ENCODE measurements at regions not wholly inside any gene's neighbourhood (a gene's known extent, or its start where the extent isn't known, plus 50 kb on each side); places are given as distances from the start of the nearest gene placed in this dataset.

GRCh38 chr22:42330170-42330569, 59.7 kb upstream of the TCF20 start:
- DNase-seq (ENCODE audit: low spot score), result no peak

GRCh38 chr22:42329504-42329903, 59.1 kb upstream of the TCF20 start:
- no peak for DNase-seq (ENCODE audit: low spot score)

GRCh38 chr22:42328784-42329145, 58.3 kb upstream of the TCF20 start:
- no peak for DNase-seq (ENCODE audit: low spot score)

GRCh38 chr22:42328130-42328783, 57.8 kb upstream of the TCF20 start:
- no peak for DNase-seq (ENCODE audit: low spot score)

GRCh38 chr22:42327462-42328129, 57.1 kb upstream of the TCF20 start:
- no peak for DNase-seq (ENCODE audit: low spot score)

- no peak for DNase-seq (ENCODE audit: low spot score)
Measured at GRCh38 chr22:42326801-42327200, 56.3 kb upstream of the TCF20 start.

- no peak for DNase-seq (ENCODE audit: low spot score)
Measured at GRCh38 chr22:42326301-42326700, 55.8 kb upstream of the TCF20 start.

GRCh38 chr22:42324990-42325710, 54.7 kb upstream of the TCF20 start:
- DNase-seq (ENCODE audit: low spot score), result peak; percentile 19

- DNase-seq (ENCODE audit: low spot score), result no peak
Measured at GRCh38 chr22:42324566-42324965, 54.1 kb upstream of the TCF20 start.

- no peak for DNase-seq (ENCODE audit: low spot score)
Measured at GRCh38 chr22:42323971-42324370, 53.5 kb upstream of the TCF20 start.

GRCh38 chr22:42322562-42322926, 52.1 kb upstream of the TCF20 start:
- DNase-seq (ENCODE audit: low spot score), result no peak

- DNase-seq (ENCODE audit: low spot score), result no peak
Measured at GRCh38 chr22:42321908-42322561, 51.6 kb upstream of the TCF20 start.

GRCh38 chr22:42320443-42321416, 50.3 kb upstream of the TCF20 start:
- no peak for DNase-seq (ENCODE audit: low spot score)

All from CD4-positive, alpha-beta T cell treated with Interleukin-6 at 100 ng/mL for 8 hours (primary cell).